ENCODE measurements at regions not wholly inside any gene's neighbourhood (a gene's known extent, or its start where the extent isn't known, plus 50 kb on each side); places are given as distances from the start of the nearest gene placed in this dataset.

DNA sequence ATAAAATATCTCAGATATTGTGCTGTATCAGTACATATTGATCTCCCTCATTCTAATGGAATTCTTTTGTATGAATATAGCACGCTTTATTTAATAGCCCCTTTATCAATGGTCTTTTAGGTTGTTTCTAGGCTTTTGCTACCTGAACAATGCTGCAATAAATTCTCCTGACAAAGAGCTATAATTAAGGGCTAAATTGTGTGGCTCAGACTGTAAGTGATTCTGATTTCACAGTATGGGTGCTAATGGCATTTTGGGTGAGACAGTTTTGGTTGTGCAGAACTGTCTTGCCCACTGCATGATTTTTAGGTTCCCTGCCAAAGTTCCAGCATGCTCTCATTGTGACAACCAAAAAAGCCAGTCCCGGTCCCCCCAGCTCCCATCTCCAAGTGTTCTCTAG is 363.2 kb downstream of the REEP3 start:
- H3K4me3 ChIP-seq (ENCODE audit: control insufficient read depth, low read depth, low read length), result no peak overlapping the region
- DNase-seq (ENCODE audit: low read depth), result no peak
- no peak for TF ChIP-seq CTCF (IDR thresholded peaks at IDR 0.05; ENCODE audit: control insufficient read depth, insufficient read depth, low read depth, low read length, missing control alignments)

- H3K4me3 ChIP-seq (ENCODE audit: control insufficient read depth, low read depth, low read length), result no peak overlapping the region
- no peak for TF ChIP-seq CTCF (IDR thresholded peaks at IDR 0.05; ENCODE audit: control insufficient read depth, insufficient read depth, low read depth, low read length, missing control alignments)
- no peak for DNase-seq (ENCODE audit: low read depth)
Observed at GRCh38 chr10:63885156-63885555, 364.0 kb downstream of the REEP3 start.

DNA sequence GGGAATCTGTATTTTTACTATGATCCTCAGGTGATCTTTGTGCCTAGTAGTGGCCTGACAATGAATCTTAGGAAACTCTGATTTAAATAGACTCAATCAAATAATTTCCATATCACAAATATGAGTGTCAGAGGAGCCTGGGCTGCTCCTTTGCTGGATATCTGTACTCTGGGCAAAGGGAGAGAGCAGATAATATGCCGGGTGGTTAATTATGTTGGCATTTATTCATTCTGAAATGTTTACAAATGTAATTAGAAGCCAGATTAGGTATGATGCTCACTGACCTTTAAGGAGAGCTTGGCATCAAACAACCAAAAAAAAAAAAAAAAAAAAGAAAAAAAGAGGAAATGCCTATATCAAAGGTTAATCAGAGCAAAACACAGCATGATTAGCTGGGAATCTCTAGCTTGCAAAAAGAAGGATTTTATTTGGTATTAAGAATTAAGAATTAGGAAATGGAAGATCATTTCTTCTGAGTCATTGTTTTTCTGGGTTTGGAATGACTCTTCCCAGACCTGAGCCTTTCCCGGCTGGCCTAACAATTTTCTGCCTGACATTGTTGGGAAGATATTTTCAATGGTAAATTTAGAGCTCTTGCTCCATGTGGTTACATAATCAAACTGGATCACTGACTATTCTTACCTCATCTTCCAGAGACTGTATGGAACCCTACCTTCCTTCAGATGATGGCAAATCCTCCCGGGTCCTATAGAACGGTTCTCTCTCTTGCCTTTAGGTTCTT is 365.3 kb downstream of the REEP3 start:
- H3K4me3 ChIP-seq (ENCODE audit: control insufficient read depth, low read depth, low read length), result no peak overlapping the region
- TF ChIP-seq CTCF (IDR thresholded peaks at IDR 0.05; ENCODE audit: control insufficient read depth, insufficient read depth, low read depth, low read length, missing control alignments), result no peak

DNA sequence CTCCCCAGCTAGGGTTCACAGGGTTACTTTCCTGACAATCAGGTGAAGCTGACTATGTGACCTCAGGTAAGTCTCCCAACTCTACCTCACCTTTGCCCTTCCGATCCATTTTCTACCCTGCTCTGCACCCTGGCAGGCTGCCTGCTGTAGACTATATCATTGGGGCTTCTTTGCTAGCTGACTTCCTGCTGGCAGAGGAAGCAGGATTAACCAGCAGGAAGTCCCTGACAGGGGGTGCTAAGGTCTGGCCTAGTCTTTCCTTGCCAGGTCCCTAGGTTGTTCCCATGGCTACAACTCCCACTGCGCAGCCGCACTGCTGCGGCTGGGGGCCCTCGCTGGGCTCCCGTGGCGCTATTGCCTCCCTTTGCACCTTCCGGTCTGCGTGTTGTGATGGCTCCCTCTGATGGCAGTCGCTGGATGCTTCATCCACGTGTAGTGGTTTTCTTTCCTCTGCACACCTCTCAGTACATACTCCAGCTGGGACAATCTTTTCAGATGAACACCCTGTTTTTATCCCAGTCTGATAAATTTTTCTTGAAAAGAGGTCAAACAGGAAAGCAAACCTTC is 365.9 kb downstream of the REEP3 start:
- no peak for DNase-seq (ENCODE audit: low read depth)
- TF ChIP-seq CTCF (IDR thresholded peaks at IDR 0.05; ENCODE audit: control insufficient read depth, insufficient read depth, low read depth, low read length, missing control alignments), result no peak
- H3K4me3 ChIP-seq (ENCODE audit: control insufficient read depth, low read depth, low read length), result no peak overlapping the region

More for the DNA sequence above, 365.3 kb downstream of the REEP3 start:
- DNase-seq (ENCODE audit: low read depth), result no peak

DNA sequence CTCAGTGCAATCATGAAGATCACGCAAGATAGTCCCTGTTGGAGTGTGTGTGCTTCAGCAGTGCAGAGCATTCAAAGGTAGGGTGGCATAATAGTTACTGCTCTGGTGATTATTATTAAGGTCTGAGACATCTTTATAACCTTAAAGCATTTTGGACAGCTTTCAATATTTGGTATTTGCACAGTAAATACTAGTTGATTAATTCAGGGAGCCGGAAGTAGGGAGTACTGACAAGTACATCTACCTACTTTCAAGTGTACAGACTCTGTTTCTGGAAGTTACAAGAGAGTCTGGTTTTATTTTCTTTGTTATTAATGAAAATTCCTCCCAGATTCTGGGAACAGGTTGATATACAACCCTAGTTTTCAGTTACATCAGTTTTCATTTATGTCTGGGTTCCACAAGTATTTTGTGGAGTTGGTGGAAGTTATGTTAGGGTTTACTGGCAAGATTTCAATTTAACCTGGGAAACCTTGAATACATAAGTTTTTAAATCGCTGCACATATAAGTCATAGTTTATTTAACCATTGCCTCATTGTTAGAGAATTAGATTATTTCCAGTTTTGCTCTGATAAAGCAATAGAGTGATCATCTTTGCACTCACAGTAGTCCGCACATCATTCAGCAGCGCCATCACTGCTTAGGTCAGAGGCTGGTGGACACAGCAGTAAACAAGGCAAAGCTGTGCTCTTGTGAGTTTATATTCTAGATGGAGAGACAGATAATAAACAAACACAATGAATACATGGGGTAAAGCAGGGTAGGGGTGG is 366.6 kb downstream of the REEP3 start:
- DNase-seq (ENCODE audit: low read depth), result no peak
- H3K4me3 ChIP-seq (ENCODE audit: control insufficient read depth, low read depth, low read length), result no peak overlapping the region
- no peak for TF ChIP-seq CTCF (IDR thresholded peaks at IDR 0.05; ENCODE audit: control insufficient read depth, insufficient read depth, low read depth, low read length, missing control alignments)

DNA sequence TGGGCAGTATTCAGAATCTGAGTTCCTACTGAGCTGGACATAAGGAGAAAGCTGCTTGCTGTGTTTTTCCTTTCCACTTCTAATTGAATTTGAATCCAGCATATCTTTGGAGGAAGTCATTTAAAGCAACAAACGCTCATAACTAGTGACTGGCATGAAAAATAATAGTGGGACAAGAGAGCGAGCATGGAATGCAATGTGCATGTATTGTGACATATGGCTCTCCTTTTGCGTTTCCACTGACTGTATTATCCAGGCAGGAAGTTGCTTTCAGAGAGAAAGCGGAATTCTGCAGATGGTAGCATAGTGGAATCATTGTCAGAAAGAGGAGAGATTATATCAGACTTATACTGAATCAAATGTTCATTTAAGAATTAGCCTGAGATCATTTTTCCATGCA is 368.6 kb downstream of the REEP3 start:
- TF ChIP-seq CTCF (IDR thresholded peaks at IDR 0.05; ENCODE audit: control insufficient read depth, insufficient read depth, low read depth, low read length, missing control alignments), result no peak
- H3K4me3 ChIP-seq (ENCODE audit: control insufficient read depth, low read depth, low read length), result no peak overlapping the region
- DNase-seq (ENCODE audit: low read depth), result no peak

Measured in AG09309 (cell line).